ENCODE measurements at regions not wholly inside any gene's neighbourhood (a gene's known extent, or its start where the extent isn't known, plus 50 kb on each side); places are given as distances from the start of the nearest gene placed in this dataset.

GRCh38 chr4:175871774-175872405, 59.8 kb upstream of the GPM6A start:
- no peak for DNase-seq

- no peak for DNase-seq
These were observed 61.6 kb upstream of the GPM6A start for GRCh38 chr4:175873707-175874106.

GRCh38 chr4:175874306-175874705, 62.2 kb upstream of the GPM6A start:
- DNase-seq, result no peak

- no peak for DNase-seq
These were observed 64.1 kb upstream of the GPM6A start for GRCh38 chr4:175875993-175876771.

GRCh38 chr4:175882891-175883290, 70.8 kb upstream of the GPM6A start:
- DNase-seq, result no peak

- DNase-seq, result no peak
These were observed 72.0 kb upstream of the GPM6A start for GRCh38 chr4:175884048-175884447.

GRCh38 chr4:175891231-175891630, 79.2 kb upstream of the GPM6A start:
- no peak for DNase-seq

- DNase-seq, result no peak
These were observed 79.8 kb upstream of the GPM6A start for GRCh38 chr4:175891851-175892250.

- no peak for DNase-seq
These were observed 93.9 kb upstream of the GPM6A start for GRCh38 chr4:175905925-175906324.

- DNase-seq, result no peak
These were observed 94.3 kb upstream of the GPM6A start for GRCh38 chr4:175906384-175906783.

GRCh38 chr4:175910700-175911099, 98.6 kb upstream of the GPM6A start:
- no peak for DNase-seq

GRCh38 chr4:175916626-175917351, 104.7 kb upstream of the GPM6A start:
- DNase-seq, result no peak

- DNase-seq, result no peak
These were observed 115.1 kb upstream of the GPM6A start for GRCh38 chr4:175927121-175927520.

- no peak for DNase-seq
These were observed 117.4 kb upstream of the GPM6A start for GRCh38 chr4:175929441-175929840.

GRCh38 chr4:175929932-175930331, 117.9 kb upstream of the GPM6A start:
- DNase-seq, result no peak

GRCh38 chr4:175930471-175930870, 118.4 kb upstream of the GPM6A start:
- no peak for DNase-seq

GRCh38 chr4:175932116-175932515, 120.1 kb upstream of the GPM6A start:
- no peak for DNase-seq

GRCh38 chr4:175934506-175934905, 122.4 kb upstream of the GPM6A start:
- DNase-seq, result no peak

GRCh38 chr4:175935016-175935661, 123.1 kb upstream of the GPM6A start:
- no peak for DNase-seq

- no peak for DNase-seq
These were observed 121.3 kb upstream of the WDR17 start for GRCh38 chr4:175944126-175944910.

- no peak for DNase-seq
These were observed 119.0 kb upstream of the WDR17 start for GRCh38 chr4:175946472-175947116.

- DNase-seq, result no peak
These were observed 118.4 kb upstream of the WDR17 start for GRCh38 chr4:175947117-175947722.

All from activated gamma-delta T cell (primary cell).